ENCODE measurements at regions not wholly inside any gene's neighbourhood (a gene's known extent, or its start where the extent isn't known, plus 50 kb on each side); places are given as distances from the start of the nearest gene placed in this dataset.

DNA sequence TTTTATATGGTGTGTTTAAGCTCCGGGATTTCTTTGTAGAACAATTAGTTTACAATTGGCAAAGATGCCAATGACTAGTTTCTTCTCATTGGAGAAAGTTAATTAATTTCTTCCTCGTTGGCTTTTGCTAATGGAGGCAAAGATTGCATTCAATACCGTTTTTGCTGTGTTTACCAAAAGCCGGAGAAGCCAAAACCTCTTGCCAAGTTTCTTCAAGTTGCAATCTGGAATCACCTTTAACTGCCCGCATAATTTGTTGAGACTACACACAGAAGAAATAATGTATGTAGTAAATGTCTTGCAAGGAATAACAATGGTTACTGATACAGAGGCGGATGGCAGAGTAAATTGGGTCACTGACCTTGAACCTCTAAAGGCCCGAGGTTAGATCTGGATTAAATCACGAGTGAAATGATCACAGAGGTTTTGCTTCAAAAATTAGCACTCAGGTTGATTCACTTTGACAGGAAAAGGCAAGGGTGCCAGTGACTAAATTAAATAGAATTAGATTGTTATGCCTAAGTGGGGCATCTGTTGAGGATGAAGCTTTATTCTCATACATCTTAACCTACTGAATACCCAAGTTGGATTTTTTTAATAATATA, 732.1 kb upstream of the NR2F2 start:
- TF ChIP-seq, protein P1, sequence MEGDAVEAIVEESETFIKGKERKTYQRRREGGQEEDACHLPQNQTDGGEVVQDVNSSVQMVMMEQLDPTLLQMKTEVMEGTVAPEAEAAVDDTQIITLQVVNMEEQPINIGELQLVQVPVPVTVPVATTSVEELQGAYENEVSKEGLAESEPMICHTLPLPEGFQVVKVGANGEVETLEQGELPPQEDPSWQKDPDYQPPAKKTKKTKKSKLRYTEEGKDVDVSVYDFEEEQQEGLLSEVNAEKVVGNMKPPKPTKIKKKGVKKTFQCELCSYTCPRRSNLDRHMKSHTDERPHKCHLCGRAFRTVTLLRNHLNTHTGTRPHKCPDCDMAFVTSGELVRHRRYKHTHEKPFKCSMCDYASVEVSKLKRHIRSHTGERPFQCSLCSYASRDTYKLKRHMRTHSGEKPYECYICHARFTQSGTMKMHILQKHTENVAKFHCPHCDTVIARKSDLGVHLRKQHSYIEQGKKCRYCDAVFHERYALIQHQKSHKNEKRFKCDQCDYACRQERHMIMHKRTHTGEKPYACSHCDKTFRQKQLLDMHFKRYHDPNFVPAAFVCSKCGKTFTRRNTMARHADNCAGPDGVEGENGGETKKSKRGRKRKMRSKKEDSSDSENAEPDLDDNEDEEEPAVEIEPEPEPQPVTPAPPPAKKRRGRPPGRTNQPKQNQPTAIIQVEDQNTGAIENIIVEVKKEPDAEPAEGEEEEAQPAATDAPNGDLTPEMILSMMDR (conservative IDR thresholded peaks at IDR 0.05; ENCODE audit: low read depth, low read length): no peak
- no peak for TF ChIP-seq EZH2 (IDR thresholded peaks at IDR 0.05; ENCODE audit: borderline replicate concordance, low read depth, low read length, poor library complexity, severe bottlenecking)
